ENCODE measurements at regions not wholly inside any gene's neighbourhood (a gene's known extent, or its start where the extent isn't known, plus 50 kb on each side); places are given as distances from the start of the nearest gene placed in this dataset.

DNA sequence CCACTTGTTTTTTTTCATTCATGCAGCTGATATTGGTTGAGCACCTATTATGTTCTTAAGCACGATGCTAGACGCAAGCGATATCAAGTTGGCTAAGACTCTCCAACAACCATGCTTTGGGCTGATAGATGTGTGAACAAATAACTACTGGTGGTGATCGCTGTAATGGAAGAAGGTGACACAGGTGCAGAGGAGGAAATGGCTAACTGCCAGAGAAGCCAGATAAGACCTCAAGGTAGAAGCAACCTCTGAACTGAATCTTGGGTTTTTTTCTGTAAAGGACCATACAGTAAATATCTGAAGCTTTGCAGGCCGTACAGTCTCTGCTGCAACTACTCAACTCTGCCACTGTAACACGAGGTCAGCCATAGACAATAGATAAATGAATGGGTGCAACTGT lies 97.9 kb downstream of the C17orf67 start:
- DNase-seq (ENCODE audit: low read depth in 4 of 4, low spot score in 2 of 4) = no peak

DNA sequence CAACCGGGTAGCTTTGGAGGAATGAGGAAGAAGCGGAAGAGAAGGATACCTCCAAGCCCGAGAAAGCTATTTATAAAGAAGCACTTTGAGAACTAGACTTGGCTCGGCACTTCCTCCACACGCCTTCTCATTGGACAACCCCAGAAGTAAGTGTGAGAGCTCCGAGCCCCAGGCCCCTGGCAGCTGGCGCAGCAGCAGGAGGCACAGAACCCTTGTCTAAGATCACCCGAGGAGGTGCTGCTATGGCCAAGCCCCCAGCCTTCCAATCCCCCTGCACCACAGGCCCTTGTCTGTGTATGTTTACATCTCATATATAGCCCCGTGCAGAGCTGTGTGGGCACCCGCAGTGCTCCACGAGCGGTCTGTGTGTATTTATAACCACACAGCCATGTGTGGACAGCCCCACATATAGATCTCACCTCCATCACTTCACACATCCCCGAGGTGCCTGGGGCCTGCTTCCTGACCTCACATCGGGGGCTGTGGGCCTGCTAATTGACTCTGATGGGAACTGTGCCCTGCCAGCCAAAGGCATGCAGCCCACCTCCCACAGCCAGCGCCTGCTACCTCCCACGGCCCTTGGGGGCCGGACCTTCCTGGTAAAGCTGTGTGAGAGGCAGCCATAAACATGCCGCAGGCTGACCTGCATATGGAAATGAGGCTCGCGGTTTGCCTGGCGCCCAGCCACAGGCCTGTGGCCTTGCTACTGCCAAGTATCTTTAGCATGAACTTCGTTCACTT lies 96.1 kb downstream of the C17orf67 start:
- DNase-seq (ENCODE audit: low read depth in 4 of 4, low spot score in 2 of 4) = no peak

DNA sequence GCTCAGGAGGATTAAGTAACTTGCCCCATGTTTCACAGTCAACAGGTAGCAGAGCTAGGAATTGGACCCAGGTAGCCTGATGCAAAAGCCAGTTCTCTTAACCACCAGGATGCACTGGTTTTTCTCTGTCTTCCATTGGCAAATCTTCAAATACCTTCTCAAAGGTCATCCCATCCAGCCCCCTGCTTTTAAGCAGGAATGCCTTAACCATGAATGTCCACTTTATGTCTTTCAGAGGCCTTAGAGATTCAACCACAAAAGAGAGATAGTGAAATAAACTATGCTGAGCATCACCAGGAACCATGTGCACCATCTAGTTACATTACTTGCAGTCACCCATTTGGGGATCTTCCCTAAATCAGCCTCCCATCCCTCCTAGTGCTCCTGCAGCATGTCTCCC lies 94.3 kb downstream of the C17orf67 start:
- DNase-seq (ENCODE audit: low read depth in 4 of 4, low spot score in 2 of 4) = no peak

DNA sequence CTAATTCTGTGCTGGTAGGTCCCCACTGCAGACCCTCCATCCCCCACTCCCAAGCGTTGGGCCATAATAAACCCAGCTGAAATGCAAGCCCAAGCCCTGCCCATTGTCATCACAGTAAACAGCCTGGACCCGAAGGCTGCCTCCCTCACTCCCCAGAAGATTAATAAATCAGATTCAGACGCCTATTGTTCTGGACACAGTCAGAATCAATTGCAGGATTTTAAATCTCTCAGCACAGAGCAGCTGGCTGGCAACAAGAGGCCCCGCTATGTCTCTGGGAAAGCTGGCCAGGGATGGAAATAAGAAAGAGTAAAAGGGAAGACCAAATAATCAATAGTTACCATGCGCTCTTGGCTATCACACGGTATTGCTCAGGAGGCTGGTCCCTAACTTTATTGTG lies 93.9 kb downstream of the C17orf67 start:
- no peak for DNase-seq (ENCODE audit: low read depth in 4 of 4, low spot score in 2 of 4)

DNA sequence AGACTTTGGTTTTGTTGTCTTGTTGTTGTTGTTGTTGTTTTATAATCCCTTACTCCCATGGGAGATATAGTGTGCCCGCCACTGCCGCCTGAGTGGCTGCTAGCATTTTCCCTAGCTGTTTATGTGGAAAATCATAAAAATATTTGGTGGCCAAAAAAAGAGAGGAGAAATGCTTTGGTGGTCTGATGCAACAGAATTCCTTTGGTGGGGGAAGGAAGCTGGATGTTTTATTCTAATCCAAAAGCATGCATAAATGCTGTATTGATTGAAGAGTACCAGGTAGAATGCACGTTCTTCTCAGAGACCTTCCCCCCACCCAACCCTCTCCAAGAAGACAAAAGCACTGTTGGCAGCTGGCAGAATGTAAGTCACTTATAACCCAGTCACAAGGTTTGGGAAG lies 93.2 kb downstream of the C17orf67 start:
- no peak for DNase-seq (ENCODE audit: low read depth in 4 of 4, low spot score in 2 of 4)

Measured in left renal cortex interstitium (tissue), 4 donors.